ENCODE measurements at regions not wholly inside any gene's neighbourhood (a gene's known extent, or its start where the extent isn't known, plus 50 kb on each side); places are given as distances from the start of the nearest gene placed in this dataset.

GRCh38 chr7:52980129-52980528, 55.3 kb upstream of the POM121L12 start:
- DNase-seq (ENCODE audit: low read depth): no peak

GRCh38 chr7:52973126-52973525, 62.3 kb upstream of the POM121L12 start:
- no peak for DNase-seq (ENCODE audit: low read depth)

- DNase-seq (ENCODE audit: low read depth): no peak
Observed at GRCh38 chr7:52962402-52963076, 72.9 kb upstream of the POM121L12 start.

- DNase-seq (ENCODE audit: low read depth): no peak
Observed at GRCh38 chr7:52961084-52961483, 74.3 kb upstream of the POM121L12 start.

GRCh38 chr7:52959878-52960660, 75.4 kb upstream of the POM121L12 start:
- no peak for DNase-seq (ENCODE audit: low read depth)

- no peak for DNase-seq (ENCODE audit: low read depth)
Observed at GRCh38 chr7:52959336-52959735, 76.1 kb upstream of the POM121L12 start.

- no peak for DNase-seq (ENCODE audit: low read depth)
Observed at GRCh38 chr7:52958621-52959140, 76.8 kb upstream of the POM121L12 start.

- no peak for DNase-seq (ENCODE audit: low read depth)
Observed at GRCh38 chr7:52956379-52956915, 79.0 kb upstream of the POM121L12 start.

GRCh38 chr7:52955522-52955921, 79.9 kb upstream of the POM121L12 start:
- no peak for DNase-seq (ENCODE audit: low read depth)

- DNase-seq (ENCODE audit: low read depth): no peak
Observed at GRCh38 chr7:52944921-52945320, 90.5 kb upstream of the POM121L12 start.

- DNase-seq (ENCODE audit: low read depth): no peak
Observed at GRCh38 chr7:52940481-52940880, 95.0 kb upstream of the POM121L12 start.

GRCh38 chr7:52938455-52939133, 96.8 kb upstream of the POM121L12 start:
- no peak for DNase-seq (ENCODE audit: low read depth)

GRCh38 chr7:52936750-52937149, 98.7 kb upstream of the POM121L12 start:
- DNase-seq (ENCODE audit: low read depth): no peak

- DNase-seq (ENCODE audit: low read depth): no peak
Observed at GRCh38 chr7:52928591-52928990, 106.8 kb upstream of the POM121L12 start.

GRCh38 chr7:52925332-52925731, 110.1 kb upstream of the POM121L12 start:
- no peak for DNase-seq (ENCODE audit: low read depth)

- no peak for DNase-seq (ENCODE audit: low read depth)
Observed at GRCh38 chr7:52920977-52921376, 114.5 kb upstream of the POM121L12 start.

- DNase-seq (ENCODE audit: low read depth): no peak
Observed at GRCh38 chr7:52917982-52918578, 117.4 kb upstream of the POM121L12 start.

- no peak for DNase-seq (ENCODE audit: low read depth)
Observed at GRCh38 chr7:52911795-52912194, 123.6 kb upstream of the POM121L12 start.

GRCh38 chr7:52911326-52911725, 124.1 kb upstream of the POM121L12 start:
- DNase-seq (ENCODE audit: low read depth): no peak

- no peak for DNase-seq (ENCODE audit: low read depth)
Observed at GRCh38 chr7:52909935-52910334, 125.5 kb upstream of the POM121L12 start.

GRCh38 chr7:52909131-52909530, 126.3 kb upstream of the POM121L12 start:
- no peak for DNase-seq (ENCODE audit: low read depth)

GRCh38 chr7:52897713-52898112, 137.7 kb upstream of the POM121L12 start:
- no peak for DNase-seq (ENCODE audit: low read depth)

Measured in non-pigmented ciliary epithelial cell (primary cell).